H9 (cell line): ENCODE measurements at regions not wholly inside any gene's neighbourhood (a gene's known extent, or its start where the extent isn't known, plus 50 kb on each side); places are given as distances from the start of the nearest gene placed in this dataset.

Experiments
- DNase-seq: peaks from one replicate; pipeline ENCODE4 v3.0.0-alpha.2; 2017
- H2AFZ ChIP-seq: one replicate; pipeline ENCODE4 v1.6.1; 2013; ENCODE audit warnings: mild to moderate bottlenecking, low read length, control low read depth, moderate library complexity
- H2AK5ac ChIP-seq: 2 replicates; pipeline ENCODE4 v1.6.1; 2013; ENCODE audit warnings: low read length, control low read depth, mixed read lengths; ENCODE audit not compliant: insufficient read length
- H2BK120ac ChIP-seq: one replicate; pipeline ENCODE4 v1.6.1; 2013; ENCODE audit warnings: low read depth, mild to moderate bottlenecking, low read length, control low read depth, inconsistent platforms; ENCODE audit not compliant: poor library complexity, severe bottlenecking
- H2BK12ac ChIP-seq: 2 replicates; pipeline ENCODE4 v1.6.1; 2013; ENCODE audit warnings: low read length, control low read depth, mixed read lengths, low read depth; ENCODE audit not compliant: insufficient read length
- H2BK15ac ChIP-seq: 2 replicates; pipeline ENCODE4 v1.6.1; 2013; ENCODE audit warnings: low read depth, low read length, control low read depth
- H2BK20ac ChIP-seq: one replicate; pipeline ENCODE4 v1.6.1; 2013; ENCODE audit warnings: low read depth, mild to moderate bottlenecking, low read length, control low read depth, inconsistent platforms; ENCODE audit not compliant: poor library complexity, severe bottlenecking
- H2BK5ac ChIP-seq: 2 replicates; pipeline ENCODE4 v1.6.1; 2013; ENCODE audit warnings: low read length, control low read depth, mixed read lengths; ENCODE audit not compliant: insufficient read length
- H3K14ac ChIP-seq: 2 replicates; pipeline ENCODE4 v1.6.1; 2013; ENCODE audit warnings: low read length, control low read depth; ENCODE audit not compliant: insufficient read depth
- H3K18ac ChIP-seq: 2 replicates; pipeline ENCODE4 v1.6.1; 2013; ENCODE audit warnings: low read depth, mild to moderate bottlenecking, mixed read lengths, low read length, control low read depth; ENCODE audit not compliant: insufficient read length
- H3K23ac ChIP-seq: 2 replicates; pipeline ENCODE4 v1.6.1; 2013; ENCODE audit warnings: low read length, control low read depth, mixed read lengths, low read depth; ENCODE audit not compliant: insufficient read length
- H3K23me2 ChIP-seq: 2 replicates; pipeline ENCODE4 v1.6.1; 2013; ENCODE audit warnings: low read depth, mild to moderate bottlenecking, mixed read lengths, low read length, control low read depth; ENCODE audit not compliant: insufficient read length, poor library complexity, severe bottlenecking
- H3K27ac ChIP-seq: 2 replicates; pipeline ENCODE4 v1.5.1; 2013; ENCODE audit warnings: low read length, control low read depth, mixed read lengths, low read depth; ENCODE audit not compliant: insufficient read length
- H3K27me3 ChIP-seq: 2 replicates; pipeline ENCODE4 v1.6.1; 2013; ENCODE audit warnings: low read length, control low read depth, inconsistent platforms; ENCODE audit not compliant: insufficient read depth
- H3K4ac ChIP-seq: 2 replicates; pipeline ENCODE4 v1.6.1; 2013; ENCODE audit warnings: low read depth, mild to moderate bottlenecking, control low read depth, inconsistent platforms, low read length, moderate library complexity
- H3K4me1 ChIP-seq: 2 replicates; pipeline ENCODE4 v1.6.1; 2013; ENCODE audit warnings: low read length, control low read depth, inconsistent platforms; ENCODE audit not compliant: insufficient read depth
- H3K4me2 ChIP-seq: 2 replicates; pipeline ENCODE4 v1.6.1; 2013; ENCODE audit warnings: low read length, control low read depth, mixed read lengths; ENCODE audit not compliant: insufficient read length, insufficient read depth
- H3K56ac ChIP-seq: 2 replicates; pipeline ENCODE4 v1.6.1; 2013; ENCODE audit warnings: low read depth, mild to moderate bottlenecking, mixed read lengths, low read length, control low read depth; ENCODE audit not compliant: insufficient read length
- H3K79me1 ChIP-seq: 2 replicates; pipeline ENCODE4 v1.6.1; 2013; ENCODE audit warnings: low read depth, mild to moderate bottlenecking, moderate library complexity, low read length, control low read depth, inconsistent platforms; ENCODE audit not compliant: insufficient read depth, poor library complexity, severe bottlenecking
- H3K79me2 ChIP-seq: 2 replicates; pipeline ENCODE4 v1.6.1; 2013; ENCODE audit warnings: low read length, control low read depth, inconsistent platforms; ENCODE audit not compliant: insufficient read depth
- H3K9ac ChIP-seq: 2 replicates; pipeline ENCODE4 v1.6.1; 2013; ENCODE audit warnings: low read length, control low read depth, mixed read lengths; ENCODE audit not compliant: insufficient read length; ENCODE audit errors: extremely low read depth
- H3K9me3 ChIP-seq: one replicate; pipeline ENCODE4 v1.6.1; 2013; ENCODE audit warnings: low read depth, low read length, inconsistent platforms; ENCODE audit not compliant: control insufficient read depth
- H3T11ph ChIP-seq: one replicate; pipeline ENCODE4 v1.6.1; 2013; ENCODE audit warnings: mild to moderate bottlenecking, low read length, control low read depth, inconsistent platforms
- H4K20me1 ChIP-seq: one replicate; pipeline ENCODE4 v1.6.1; 2013; ENCODE audit not compliant: control insufficient read depth, insufficient read length, insufficient read depth
- H4K5ac ChIP-seq: 2 replicates; pipeline ENCODE4 v1.6.1; 2013; ENCODE audit warnings: low read depth, mild to moderate bottlenecking, mixed read lengths, low read length, control low read depth; ENCODE audit not compliant: insufficient read length
- H4K8ac ChIP-seq: replicated peaks from 2 replicates; pipeline ENCODE4 v1.6.1; 2013; ENCODE audit warnings: low read length, control low read depth, mixed read lengths, low read depth; ENCODE audit not compliant: insufficient read length
- H4K91ac ChIP-seq: 2 replicates; pipeline ENCODE4 v1.6.1; 2013; ENCODE audit warnings: low read depth, mild to moderate bottlenecking, moderate library complexity, mixed read lengths, low read length, control low read depth; ENCODE audit not compliant: insufficient read length
- H3K27ac Mint-ChIP-seq, 3 experiments: 2 replicates in 2 of 3; 3 replicates in 1 of 3; pipeline ENCODE4 v1.8.0; 2020 to 2021; ENCODE audit warnings: mixed read lengths in 3 of 3, mild to moderate bottlenecking in 1 of 3, moderate library complexity in 1 of 3
- H3K27me3 Mint-ChIP-seq: 2 replicates; pipeline ENCODE4 v1.8.0; 2021; ENCODE audit warnings: low read depth, mild to moderate bottlenecking, moderate library complexity, mixed read lengths
- H3K36me3 Mint-ChIP-seq, 3 experiments: 2 replicates in 2 of 3; 3 replicates in 1 of 3; pipeline ENCODE4 v1.8.0; 2020 to 2021; ENCODE audit warnings: low read depth in 3 of 3, mixed read lengths in 3 of 3; ENCODE audit not compliant: insufficient read depth in 1 of 3
- H3K4me1 Mint-ChIP-seq, 2 experiments: 2 replicates each; pipeline ENCODE4 v1.8.0; 2020; ENCODE audit warnings: mixed read lengths in 2 of 2
- H3K4me3 Mint-ChIP-seq, 2 experiments: 2 replicates in 1 of 2; 3 replicates in 1 of 2; pipeline ENCODE4 v1.8.0; 2020 to 2021; ENCODE audit warnings: mild to moderate bottlenecking in 2 of 2, mixed read lengths in 2 of 2, moderate library complexity in 1 of 2
- H3K9me3 Mint-ChIP-seq, 2 experiments: 2 replicates in 1 of 2; 3 replicates in 1 of 2; pipeline ENCODE4 v1.8.0; 2020; ENCODE audit warnings: mild to moderate bottlenecking in 2 of 2, mixed read lengths in 2 of 2, moderate library complexity in 1 of 2
- CTCF ChIP-seq: fragments of 200-600 bp; sonication (generic); conservative IDR thresholded peaks from 3 replicates; pipeline ENCODE4 v1.8.0; 2021; ENCODE audit warnings: antibody characterized with exemption, mild to moderate bottlenecking
- whole genome bisulfite sequencing: extraction: QIAGEN DNeasy Blood & Tissue Kit; methylation state at CpG from one replicate; pipeline ENCODE4 v1.1.7; 2013; ENCODE audit warnings: missing lambda C conversion rate, low lambda C conversion rate, mixed read lengths; ENCODE audit not compliant: insufficient read length; ENCODE audit errors: extremely low coverage; 5-methylcytosine and 5-hydroxymethylcytosine counted together

DNA sequence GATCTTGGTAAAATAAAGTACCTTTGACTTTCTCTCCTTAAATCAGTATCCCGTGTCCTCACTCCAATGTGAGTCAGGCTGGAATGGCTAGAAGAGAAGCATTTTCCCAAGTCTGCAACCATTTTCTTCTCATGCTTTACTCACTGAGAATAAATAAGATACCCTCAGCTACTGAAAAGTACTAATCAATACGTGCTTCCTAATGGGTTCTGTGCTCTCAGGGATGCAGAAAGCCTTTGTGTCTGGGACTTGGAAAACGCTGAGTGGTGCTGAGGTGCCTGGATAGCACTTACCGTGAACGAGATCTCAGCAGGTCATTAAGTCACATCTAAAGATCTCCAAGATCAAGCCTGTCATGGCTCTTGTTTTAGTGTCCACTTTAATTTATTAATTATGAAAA lies 672.3 kb upstream of the C16orf82 start:
- TF ChIP-seq CTCF: no peak
- H2AK5ac ChIP-seq: no peak overlapping the region
- Mint-ChIP-seq H3K9me3 (no peaks in the 10 kb centered on the region), H3K4me3 (no peak overlapping the region), H3K27ac (no peak overlapping the region), H3K36me3 (no peaks in the 10 kb centered on the region), H3K4me1 (no peaks in the 10 kb centered on the region), H3K27me3 (peaks cover 10% of the 10 kb centered on the region)
- no peak overlapping the region for H3K27ac ChIP-seq
- H3K23ac ChIP-seq: no peak overlapping the region
- no peak overlapping the region for H4K91ac ChIP-seq
- no peaks in the 10 kb centered on the region for H3K79me2 ChIP-seq
- no peak overlapping the region for H2BK120ac ChIP-seq
- no peaks in the 10 kb centered on the region for H3K23me2 ChIP-seq
- H3K18ac ChIP-seq: no peak overlapping the region
- no peak overlapping the region for H3K4me2 ChIP-seq
- no peaks in the 10 kb centered on the region for H3K9me3 ChIP-seq
- no peak overlapping the region for H4K8ac ChIP-seq
- no peak overlapping the region for H3K9ac ChIP-seq
- no peaks in the 10 kb centered on the region for H3K4me1 ChIP-seq
- no peaks in the 10 kb centered on the region for H3K79me1 ChIP-seq
- H2BK20ac ChIP-seq: no peak overlapping the region
- H3K14ac ChIP-seq: no peak overlapping the region
- H4K5ac ChIP-seq: no peak overlapping the region
- WGBS: no CpG with 5 or more reads among the region's 5 CpGs
- H3K56ac ChIP-seq: no peak overlapping the region
- no peak overlapping the region for H2BK15ac ChIP-seq
- 0 out of 2 replicates have a peak, but pooled peaks cover 2% of the 10 kb centered on the region for H3K27me3 ChIP-seq
- DNase-seq: no peak
- no peak overlapping the region for H2AFZ ChIP-seq
- no peak overlapping the region for H3K4ac ChIP-seq
- no peak overlapping the region for H3T11ph ChIP-seq
- no peaks in the 10 kb centered on the region for H4K20me1 ChIP-seq
- H2BK5ac ChIP-seq: no peak overlapping the region
- H2BK12ac ChIP-seq: no peak overlapping the region
